BJ (cell line): ENCODE measurements at regions not wholly inside any gene's neighbourhood (a gene's known extent, or its start where the extent isn't known, plus 50 kb on each side); places are given as distances from the start of the nearest gene placed in this dataset.

ENCODE experiments used
- CTCF ChIA-PET: fragments of 350-600 bp; formaldehyde crosslinking; extraction: SDS; loops from one replicate; lab custom pipeline; 2021; ENCODE audit warnings: antibody characterized with exemption, inconsistent platforms; lab: Yijun Ruan, JAX
- POLR2A ChIA-PET: fragments of 300-600 bp; sonication (Branson Sonifier 250); formaldehyde crosslinking; extraction: SDS; loops from one replicate; lab custom pipeline; 2021; ENCODE audit warnings: antibody characterized with exemption; lab: Charles Lee
- DNase-seq: peaks from one replicate; pipeline ENCODE4 v3.0.0-alpha.2; 2011; ENCODE audit warnings: low read depth
- H3K27me3 ChIP-seq: 2 replicates; pipeline ENCODE4 v1.6.0; 2011; ENCODE audit warnings: low read length; ENCODE audit not compliant: control insufficient read depth, insufficient read depth
- H3K36me3 ChIP-seq: 2 replicates; pipeline ENCODE4 v1.5.1; 2011; ENCODE audit warnings: low read length; ENCODE audit not compliant: control insufficient read depth, insufficient read depth
- H3K4me3 ChIP-seq: 2 replicates; pipeline ENCODE4 v1.5.1; 2011; ENCODE audit warnings: low read depth, mild to moderate bottlenecking, control low read depth, low read length
- CTCF ChIP-seq: IDR thresholded peaks from 2 replicates; pipeline ENCODE4 v1.5.1; 2011; ENCODE audit warnings: low read depth, mild to moderate bottlenecking, control low read depth, inconsistent platforms, low read length, moderate library complexity; ENCODE audit not compliant: insufficient read depth

GRCh38 chr3:124404621-124405020, 325.6 kb upstream of the UMPS start:
- no peak for DNase-seq
- ChIA-PET CTCF (no interaction called here), POLR2A (no interaction called here)
- H3K4me3 ChIP-seq = no peak overlapping the region
- no peak for TF ChIP-seq CTCF
- no peaks in the 10 kb centered on the region for H3K27me3 ChIP-seq
- no peaks in the 10 kb centered on the region for H3K36me3 ChIP-seq

- DNase-seq = no peak
- POLR2A ChIA-PET = no interaction called here
Observed at GRCh38 chr3:124407260-124407659, 323.0 kb upstream of the UMPS start.

GRCh38 chr3:124409650-124410275, 320.5 kb upstream of the UMPS start:
- CTCF ChIA-PET = no interaction called here
- POLR2A ChIA-PET = no interaction called here
- DNase-seq = no peak

More at GRCh38 chr3:124407260-124407659, 323.0 kb upstream of the UMPS start:
- no peak for TF ChIP-seq CTCF
- CTCF ChIA-PET = no interaction called here
- H3K27me3 ChIP-seq = no peaks in the 10 kb centered on the region
- H3K4me3 ChIP-seq = no peak overlapping the region
- no peaks in the 10 kb centered on the region for H3K36me3 ChIP-seq

GRCh38 chr3:124410471-124410870, 319.8 kb upstream of the UMPS start:
- Histone ChIP-seq H3K4me3 (no peak overlapping the region), H3K27me3 (no peaks in the 10 kb centered on the region), H3K36me3 (no peaks in the 10 kb centered on the region)
- TF ChIP-seq CTCF = no peak
- no peak for DNase-seq
- CTCF ChIA-PET = no interaction called here
- POLR2A ChIA-PET = no interaction called here

More at GRCh38 chr3:124409650-124410275, 320.5 kb upstream of the UMPS start:
- no peaks in the 10 kb centered on the region for H3K36me3 ChIP-seq
- H3K27me3 ChIP-seq = no peaks in the 10 kb centered on the region
- no peak for TF ChIP-seq CTCF
- H3K4me3 ChIP-seq = no peak overlapping the region

- no peak for TF ChIP-seq CTCF
- CTCF ChIA-PET = no interaction called here
- POLR2A ChIA-PET = no interaction called here
- DNase-seq = no peak
- Histone ChIP-seq H3K27me3 (no peaks in the 10 kb centered on the region), H3K36me3 (no peaks in the 10 kb centered on the region; the same call in 1 of the 2 replicates), H3K4me3 (no peak overlapping the region)
Observed at GRCh38 chr3:124411728-124412127, 318.5 kb upstream of the UMPS start.
